HG03442 (cell line): ENCODE measurements at regions not wholly inside any gene's neighbourhood (a gene's known extent, or its start where the extent isn't known, plus 50 kb on each side); places are given as distances from the start of the nearest gene placed in this dataset.
"Not testable (repeated sequence)": the region's sequence is repeated elsewhere in the genome, so short reads cannot be mapped to it uniquely, and the experiment has no call there.

ENCODE experiments used
- ATAC-seq: cut with Tn5 transposase; IDR thresholded peaks from one replicate; pipeline ENCODE4 v1.9.1; 2021; ENCODE audit warnings: mild to moderate bottlenecking, moderate library complexity; ENCODE audit not compliant: unreplicated experiment

DNA sequence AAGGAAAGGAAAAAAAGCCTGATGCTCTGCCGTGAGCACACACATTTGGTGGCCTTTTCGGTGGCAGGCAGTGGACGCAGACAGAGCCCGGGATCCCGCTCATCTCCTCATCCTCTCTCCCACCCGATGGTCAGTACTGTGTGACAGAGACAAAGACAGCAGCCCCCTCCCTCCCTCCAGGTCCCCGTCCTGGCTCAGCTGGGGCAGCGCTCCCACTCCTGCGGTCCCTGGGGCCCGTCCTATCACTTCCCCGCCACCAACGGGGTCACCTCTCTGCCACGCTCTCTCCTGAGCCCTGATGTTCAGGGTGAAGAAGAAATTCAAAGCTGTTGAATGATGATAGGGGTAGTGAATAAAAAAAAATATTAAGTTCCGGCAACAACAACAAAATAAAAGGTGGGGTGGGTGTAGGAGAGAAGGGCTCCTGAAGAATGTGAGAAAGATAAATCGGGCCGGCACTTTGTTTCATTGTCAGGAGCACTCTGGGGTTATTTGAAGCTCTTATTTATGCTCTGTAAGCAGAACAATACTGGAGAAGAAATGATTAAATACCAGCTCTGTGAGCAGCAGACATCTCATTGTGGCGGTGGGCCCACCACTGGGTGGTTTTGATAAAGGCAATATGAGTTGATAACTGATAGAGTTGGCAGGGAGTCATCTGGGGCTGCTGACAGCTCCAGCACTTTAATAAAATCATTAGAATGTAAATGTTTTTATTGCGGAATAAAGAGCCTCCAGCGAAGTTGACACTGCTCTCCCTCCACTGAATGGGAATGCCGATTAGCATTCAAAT is 417.7 kb downstream of the IRX1 start:
- no peak for ATAC-seq

DNA sequence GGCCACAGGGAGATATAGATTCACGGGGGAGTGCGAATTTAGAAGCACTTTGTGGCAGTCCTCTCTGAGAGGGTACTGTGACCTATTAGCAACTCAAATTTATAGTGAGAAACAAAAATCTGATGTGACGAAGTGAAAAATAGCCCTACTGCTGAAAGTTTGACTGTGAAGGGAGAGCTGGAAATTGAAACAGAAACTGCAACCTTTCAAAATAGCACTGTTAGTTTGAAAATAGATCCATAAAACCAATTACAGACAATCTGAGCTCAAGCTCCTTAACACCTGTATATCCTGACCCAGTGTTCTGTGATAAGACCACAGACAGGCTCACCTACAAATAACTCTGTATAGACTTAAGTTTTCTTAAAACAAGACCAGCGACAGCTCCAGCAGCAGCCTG is 420.1 kb downstream of the IRX1 start:
- no peak for ATAC-seq

DNA sequence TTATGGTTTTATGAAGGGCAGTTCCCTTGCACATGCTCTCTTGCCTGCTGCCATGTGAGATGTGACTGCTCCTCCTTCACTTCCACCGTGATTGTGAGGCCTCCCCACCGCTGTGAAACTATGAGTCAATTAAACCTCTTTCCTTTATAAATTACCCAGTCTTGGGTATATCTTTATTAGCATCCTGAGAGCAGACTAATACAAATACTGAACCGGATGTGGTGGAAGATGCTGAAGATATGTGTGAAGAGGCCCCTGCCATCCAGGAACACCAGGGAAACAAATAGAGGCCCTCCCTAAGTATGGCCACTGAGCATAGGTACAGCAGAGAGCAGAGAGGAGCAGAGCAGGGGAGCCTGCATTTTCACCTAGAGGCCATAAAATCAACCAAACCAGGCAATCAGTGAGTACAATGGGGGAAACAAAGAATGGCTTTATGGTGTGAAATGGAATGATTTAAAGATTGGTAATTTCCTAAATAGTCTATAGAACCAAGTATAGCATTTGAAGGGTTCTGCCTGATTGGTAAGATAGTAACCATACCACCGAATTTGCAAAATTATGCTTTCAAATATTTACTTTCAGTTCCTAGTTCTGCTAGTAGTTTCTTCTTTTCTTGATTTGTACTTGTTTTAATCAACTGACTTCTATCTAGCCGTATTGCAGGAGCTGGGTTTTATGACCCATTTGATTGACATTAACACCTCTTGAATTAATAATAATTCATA is 421.6 kb downstream of the IRX1 start:
- ATAC-seq, result no peak

DNA sequence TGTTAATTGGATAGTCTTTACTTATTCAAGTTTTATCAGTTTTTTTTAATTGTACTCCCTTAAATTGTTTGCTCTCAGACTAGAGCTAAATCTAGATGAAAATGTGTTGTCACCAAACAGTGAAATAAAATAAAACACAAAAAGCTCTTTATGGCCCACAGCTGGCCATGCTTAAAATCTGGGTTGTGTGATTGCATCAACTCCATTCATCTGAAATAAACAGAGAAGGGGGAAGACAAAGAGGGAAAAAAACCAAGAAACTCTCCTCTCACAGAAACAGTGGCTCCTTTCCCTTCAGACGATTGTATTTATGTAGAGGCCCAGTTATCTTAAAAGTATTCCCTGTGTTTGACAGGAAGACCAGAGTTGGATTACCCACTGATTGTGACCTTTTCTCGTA is 422.4 kb downstream of the IRX1 start:
- ATAC-seq, result no peak

DNA sequence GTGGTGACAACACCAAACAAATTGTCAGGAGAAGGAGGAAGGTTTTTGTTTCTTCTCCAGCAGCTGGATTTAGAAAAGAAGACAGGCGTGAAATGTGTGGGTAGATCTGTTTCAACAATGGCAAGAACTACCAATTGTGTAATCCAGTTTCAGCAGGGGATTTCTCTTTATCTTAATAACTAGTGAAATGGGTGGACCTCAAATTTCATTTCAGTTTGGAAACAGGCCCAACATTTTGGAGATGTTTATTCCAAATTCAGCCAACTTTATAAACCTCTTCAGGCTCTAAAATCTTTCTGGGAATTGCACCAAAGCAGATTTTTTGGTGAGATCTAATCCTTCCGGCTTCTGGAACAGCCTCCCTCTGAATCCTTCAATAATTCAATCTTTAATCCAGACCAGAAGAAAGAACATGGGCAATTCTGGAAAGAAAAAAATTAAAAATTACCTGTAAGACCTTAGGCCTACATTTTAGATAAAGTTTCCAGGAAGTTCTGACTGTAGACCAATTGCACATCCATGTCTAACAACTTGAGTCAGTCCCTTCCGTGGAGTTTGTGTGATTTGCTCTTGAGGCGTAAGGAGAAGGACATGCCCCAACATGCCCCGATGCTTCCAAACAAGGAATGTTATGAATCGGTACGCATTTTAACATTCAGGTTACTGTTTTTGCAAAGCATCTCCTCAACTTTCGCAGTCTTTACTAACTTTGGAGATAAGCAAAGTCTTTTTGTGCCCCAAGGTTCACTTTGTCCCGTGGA is 423.6 kb downstream of the IRX1 start:
- ATAC-seq, result no peak

DNA sequence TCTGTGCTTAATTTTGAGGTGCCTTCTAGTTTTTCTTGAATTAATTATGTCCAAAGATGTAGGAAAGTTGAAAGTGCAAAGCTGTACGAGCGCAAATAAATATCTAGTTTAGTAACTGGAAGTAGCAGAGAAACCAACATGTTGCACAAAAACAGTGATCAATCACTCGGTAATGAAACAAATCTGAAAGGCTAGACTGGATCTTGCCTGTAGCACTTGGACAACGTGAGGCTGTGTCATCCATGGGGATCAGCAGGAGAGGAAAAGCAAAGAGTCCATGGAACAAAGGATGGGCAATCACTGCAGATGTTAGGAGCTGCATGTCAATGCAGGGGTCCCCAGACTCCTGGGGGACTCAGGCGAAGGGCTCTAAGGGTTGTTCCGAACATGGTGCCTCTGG is 424.2 kb downstream of the IRX1 start:
- no peak for ATAC-seq

DNA sequence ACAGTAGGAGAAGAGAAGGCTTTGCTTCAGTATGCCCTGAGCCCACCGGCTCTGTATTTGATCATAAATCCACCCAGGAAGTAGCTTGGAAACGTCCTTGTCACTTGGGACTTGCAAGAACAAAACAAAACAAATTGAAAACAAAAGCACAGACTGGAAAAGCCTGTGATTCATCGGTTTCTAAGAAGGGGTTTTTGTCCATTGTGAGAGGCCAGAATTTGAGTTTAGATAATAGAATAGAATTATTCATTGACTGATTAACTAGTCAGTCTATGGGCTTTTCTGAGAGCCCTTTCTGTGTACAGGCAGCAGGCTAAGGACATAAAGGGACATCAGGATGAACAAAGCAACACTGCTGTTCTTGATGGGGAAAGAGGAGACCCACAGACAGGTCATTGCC is 424.8 kb downstream of the IRX1 start:
- no peak for ATAC-seq

DNA sequence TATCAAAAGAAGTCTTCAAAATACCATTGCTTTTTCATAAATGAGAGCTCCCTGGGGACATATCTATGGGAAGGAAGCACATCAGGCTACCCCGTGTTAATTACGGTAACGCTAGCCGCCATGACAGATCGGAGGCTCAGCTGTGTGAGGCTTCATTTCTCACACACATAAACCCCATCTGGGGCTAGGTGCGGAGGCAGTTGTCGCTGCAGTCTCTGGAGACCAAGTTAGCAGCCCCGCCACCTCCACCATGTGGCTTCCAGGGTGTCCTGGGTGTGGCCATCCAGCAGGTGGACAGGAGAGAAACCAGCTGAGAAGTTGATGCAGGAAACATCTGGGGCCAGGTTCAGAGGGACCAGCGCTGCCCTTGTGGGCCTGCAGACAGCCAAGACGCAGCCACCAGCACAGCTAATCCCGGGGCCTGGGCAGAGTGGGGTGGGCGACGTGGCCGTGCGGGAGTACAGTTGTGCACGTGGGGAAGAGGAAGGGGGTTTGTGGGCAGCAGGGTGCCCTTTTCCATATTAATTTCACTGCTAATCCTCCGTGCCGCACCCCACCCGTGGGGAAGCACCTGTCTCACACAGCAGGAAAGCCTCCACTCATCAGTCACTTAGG is 426.5 kb downstream of the IRX1 start:
- ATAC-seq, result no peak

DNA sequence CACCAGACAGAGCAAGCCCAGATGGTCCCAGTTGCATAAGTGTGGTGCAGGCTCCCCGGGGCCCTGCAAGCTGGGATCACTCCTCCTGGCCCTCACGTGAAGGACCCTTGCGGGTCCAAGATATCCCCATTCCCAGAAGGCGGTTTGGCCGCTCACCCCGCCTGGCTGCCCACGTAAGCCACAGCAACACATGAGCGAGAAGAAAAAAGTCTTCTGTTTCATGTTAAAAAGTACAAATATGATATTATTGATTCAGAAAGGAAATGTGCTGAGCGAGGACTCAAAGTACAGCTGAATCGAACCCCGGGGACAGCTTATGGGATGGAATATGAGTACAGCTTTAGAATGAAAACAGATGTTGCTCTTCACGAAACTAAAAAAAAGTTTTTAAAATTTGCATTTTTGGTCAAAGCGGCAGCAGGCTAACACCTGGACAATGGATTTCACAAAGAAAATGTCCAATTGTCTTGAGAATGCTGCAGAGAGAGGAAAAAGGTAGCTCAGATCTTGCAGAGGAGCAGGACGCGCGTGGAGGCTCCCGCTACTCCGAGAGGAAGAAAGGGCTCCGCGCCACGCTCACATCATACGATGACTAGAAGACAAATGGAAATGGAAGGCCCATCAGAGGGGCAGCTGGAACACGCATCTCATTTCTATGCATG is 427.6 kb downstream of the IRX1 start:
- ATAC-seq, result no peak

DNA sequence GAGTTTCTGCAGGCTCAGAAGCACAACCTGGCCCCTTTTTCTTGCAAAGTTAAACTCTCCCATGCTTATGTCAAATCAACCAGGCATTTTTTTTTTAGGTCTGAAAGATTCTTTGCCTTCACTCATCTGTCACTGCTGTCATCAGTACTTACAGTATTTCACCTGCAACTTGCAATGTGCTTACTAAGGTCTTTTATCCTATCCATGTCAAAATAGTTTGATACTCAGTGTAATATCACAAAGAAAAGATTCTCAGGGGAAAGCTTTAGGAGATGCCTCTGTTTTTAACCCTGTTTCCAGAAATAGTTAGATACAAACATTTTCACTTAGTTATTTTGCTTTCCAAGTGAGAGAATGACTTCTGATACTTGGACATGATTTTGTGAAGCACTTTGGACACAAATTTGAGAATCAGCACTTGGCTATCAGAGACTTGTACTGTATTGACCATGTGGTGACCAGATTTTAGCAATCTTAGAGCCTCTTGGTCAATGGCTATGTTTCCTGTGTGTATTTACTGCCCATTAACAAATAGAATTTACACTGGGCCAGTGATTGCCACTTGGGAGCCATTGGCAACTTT is 428.2 kb downstream of the IRX1 start:
- no peak for ATAC-seq

DNA sequence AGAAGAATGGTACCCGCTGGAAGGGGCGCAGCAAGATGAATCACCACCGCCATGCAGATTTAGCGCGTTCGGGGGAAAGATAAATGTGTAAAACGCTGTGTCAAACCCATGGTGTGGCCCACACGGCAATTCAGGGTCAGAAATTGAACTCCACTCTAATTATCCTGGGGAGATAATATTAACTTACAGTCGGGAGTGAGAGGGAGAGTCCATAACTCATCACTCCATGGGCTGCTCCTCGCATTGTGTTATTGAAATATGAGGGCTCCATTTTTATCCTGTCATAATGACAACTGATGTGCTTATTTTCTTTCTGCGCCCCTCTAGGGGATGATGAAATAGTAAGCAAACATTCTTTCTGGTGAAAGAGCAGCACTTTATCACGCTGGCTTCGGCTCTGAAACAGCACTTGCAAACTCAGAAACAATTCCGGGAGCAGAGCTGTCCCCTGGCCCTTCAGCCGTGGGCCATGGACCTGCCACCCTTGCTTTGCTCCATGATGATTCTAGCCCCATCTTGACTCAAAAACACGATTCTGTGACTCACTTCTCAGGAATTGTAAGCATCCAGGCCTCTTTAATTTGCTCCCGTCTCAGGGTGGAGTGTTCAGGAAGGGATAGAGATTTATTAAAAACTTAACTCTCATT is 431.6 kb downstream of the IRX1 start:
- no peak for ATAC-seq

DNA sequence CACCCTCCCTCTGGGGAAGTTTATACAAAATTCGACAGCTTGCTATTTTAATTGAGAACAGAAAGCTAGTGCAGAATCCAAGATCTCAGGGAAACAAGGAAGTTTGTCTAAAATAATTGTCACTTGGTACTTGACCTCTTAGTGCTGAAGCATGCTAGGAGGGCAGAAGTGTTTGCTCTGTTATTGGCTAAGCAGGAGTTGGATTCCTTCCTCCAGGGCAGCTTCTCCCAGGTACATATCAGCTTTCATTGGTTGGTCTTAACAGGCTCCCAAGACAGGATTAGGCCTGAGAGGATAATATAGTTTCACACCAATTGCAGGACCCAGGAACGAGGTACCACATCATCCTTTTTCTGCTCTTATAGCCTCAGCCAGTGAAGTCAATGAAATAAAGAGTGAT is 432.8 kb downstream of the IRX1 start:
- no peak for ATAC-seq

DNA sequence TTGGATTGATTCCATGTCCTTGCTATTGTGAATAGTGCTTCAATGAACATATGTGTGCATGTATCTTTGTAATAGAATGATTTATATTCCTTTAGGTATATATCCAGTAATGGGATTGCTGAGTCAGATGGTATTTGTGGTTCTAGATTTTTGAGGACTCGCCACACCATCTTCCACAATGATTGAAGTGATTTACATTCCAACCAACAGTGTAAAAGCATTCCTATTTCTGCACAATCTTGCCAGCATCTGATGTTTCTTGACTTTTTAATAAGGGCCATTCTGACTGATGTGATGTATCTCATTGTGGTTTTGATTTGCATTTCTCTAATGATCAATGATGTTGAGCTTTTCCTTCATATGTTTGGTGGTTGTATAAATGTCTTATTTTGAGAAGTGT is 437.9 kb downstream of the IRX1 start:
- ATAC-seq, result not testable (repeated sequence)

DNA sequence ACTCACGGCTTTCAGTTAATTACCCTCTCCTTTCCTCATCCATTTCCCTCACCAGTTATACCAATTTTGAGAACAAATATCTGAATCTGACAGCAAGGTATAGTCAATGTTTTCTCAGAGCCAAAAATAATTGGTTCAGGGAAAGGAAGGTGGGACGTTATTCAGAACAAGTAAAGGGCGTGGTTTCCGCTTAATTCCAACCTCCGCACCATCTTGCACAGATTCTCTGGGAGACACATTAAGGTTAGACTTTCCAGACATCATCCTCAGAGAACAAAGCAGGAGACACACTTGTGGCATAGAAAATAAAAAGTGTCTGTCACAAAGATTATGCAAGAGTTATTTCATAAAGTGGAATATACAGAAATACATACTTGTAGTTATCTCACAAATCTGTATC is 441.2 kb downstream of the IRX1 start:
- ATAC-seq, result no peak

DNA sequence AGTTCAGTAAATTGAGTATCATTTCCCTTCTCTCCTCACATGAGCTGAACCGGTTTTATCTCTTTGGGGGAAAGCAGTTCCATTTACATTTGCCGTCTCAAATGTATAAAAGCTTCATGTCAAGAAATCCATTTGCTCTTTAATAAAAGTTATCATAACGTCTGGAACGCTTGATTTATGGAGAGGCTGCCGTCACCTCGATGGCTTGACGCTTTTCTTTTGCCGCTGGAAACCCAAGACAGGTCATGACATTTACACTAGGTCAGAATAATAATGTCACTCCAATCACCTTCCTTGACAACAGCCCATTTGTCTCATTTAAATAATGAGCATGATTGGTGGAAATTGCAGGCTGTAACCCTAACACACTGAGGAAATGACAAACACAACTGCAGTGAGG is 443.4 kb downstream of the IRX1 start:
- ATAC-seq, result no peak

DNA sequence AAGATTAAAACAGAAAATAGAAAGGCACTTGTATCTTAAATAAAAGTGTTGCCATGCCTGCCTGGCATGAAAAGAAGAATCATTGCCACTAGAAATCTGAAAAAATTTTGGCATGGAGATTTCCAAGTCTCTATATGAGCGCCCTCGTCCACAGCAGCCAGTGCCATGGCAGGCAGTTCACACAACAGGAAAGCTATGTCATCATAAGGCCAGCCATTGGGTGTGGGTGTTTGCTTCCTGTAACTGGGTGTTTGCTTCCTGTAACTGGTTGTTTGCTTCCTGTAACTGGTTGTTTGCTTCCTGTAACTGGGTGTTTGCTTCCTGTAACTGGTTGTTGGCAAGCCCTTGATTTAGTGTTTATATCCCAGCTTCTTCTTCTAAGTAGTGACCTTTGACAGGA is 446.7 kb downstream of the IRX1 start:
- ATAC-seq, result no peak

DNA sequence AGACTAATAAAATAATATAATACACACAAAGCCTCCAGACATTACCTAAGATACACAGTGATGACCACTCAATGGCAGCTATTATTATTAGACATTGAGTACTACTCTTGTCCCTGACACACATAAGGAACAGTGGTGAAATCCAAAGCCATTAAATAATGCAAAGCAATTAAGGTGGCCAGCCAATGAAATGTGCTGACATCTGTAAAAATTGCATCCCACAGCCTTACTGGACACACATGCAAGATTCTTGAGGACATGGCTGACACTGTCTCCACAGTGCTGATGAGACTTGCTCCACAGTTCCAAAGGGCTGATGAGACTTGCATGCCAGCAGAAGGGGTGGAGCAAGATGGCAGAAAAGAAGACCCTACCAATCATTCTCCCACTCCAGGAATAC is 447.5 kb downstream of the IRX1 start:
- no peak for ATAC-seq

DNA sequence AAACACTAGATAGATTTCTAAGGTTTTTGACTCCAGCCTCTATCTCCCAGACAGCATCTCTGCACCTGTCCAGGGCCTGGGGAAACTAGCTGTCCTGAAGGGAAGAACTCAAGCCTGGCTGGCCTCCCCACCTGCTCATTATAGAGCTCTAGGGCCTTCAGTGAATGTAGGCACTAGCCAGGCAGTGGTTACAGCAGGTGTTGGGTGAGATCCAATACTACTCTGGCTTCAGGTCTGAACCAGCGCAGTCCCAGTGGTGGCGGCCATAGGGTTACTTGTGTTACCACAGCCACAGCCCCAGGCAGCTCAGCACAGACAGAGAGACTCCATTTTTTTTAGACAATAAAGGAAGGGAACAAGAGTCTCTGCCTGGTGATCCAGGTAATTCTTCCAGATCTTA is 449.2 kb downstream of the IRX1 start:
- no peak for ATAC-seq

DNA sequence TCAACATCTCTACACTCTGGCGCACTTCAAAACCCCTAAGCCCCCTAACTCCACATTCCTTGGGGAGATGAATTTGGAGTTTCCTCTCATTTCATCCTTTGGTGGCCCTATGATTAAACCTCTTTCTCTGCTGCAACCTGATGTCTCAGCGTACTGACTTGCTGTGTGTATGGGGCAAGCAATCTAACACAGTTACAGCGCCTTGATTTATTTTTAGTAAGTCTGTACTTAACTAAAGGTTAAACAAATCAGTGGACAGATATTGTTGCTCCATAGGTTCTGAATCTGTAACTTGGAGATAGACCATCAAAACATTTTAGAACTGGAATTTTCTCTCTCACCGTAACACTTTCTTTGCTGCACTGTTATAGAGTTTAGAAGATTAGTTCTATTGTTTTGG is 452.8 kb downstream of the IRX1 start:
- ATAC-seq, result no peak

DNA sequence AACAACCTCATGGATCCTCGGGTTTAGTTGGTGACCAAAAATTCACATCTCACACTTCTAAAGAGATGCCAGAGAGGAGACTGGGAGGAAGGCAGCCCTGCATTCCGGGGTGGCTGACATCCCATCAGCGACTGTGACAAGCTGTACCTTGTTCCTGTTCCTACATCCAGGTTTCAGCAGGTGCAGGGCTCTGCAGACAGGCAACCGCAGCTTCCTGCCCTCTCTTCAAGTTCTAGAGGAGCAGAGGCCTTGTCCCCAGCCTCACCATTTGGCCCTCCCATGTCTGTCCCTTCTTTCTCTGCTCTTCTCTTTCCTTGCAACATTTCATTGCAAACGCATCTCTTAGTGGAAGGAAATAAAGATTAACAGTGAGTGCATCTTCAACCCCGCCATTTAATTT is 454.6 kb downstream of the IRX1 start:
- no peak for ATAC-seq
